ENCODE measurements at regions not wholly inside any gene's neighbourhood (a gene's known extent, or its start where the extent isn't known, plus 50 kb on each side); places are given as distances from the start of the nearest gene placed in this dataset.

GRCh38 chr12:58424735-58425392 lies 483.5 kb downstream of the ATP23 start:
- TF ChIP-seq CTCF (IDR thresholded peaks at IDR 0.05) (no peak), ZFX (IDR thresholded peaks at IDR 0.05; ENCODE audit: borderline replicate concordance) (no peak)
